ENCODE measurements at regions not wholly inside any gene's neighbourhood (a gene's known extent, or its start where the extent isn't known, plus 50 kb on each side); places are given as distances from the start of the nearest gene placed in this dataset.
"Not testable (repeated sequence)": the region's sequence is repeated elsewhere in the genome, so short reads cannot be mapped to it uniquely, and the experiment has no call there.

- DNase-seq, result no peak
Observed at GRCh38 chr10:78419481-78420265, 386.0 kb downstream of the RPS24 start.

GRCh38 chr10:78420946-78421735, 387.5 kb downstream of the RPS24 start:
- DNase-seq, result no peak

- DNase-seq, result not testable (repeated sequence)
Observed at GRCh38 chr10:78424050-78424449, 390.4 kb downstream of the RPS24 start.

GRCh38 chr10:78424723-78425122, 391.1 kb downstream of the RPS24 start:
- DNase-seq, result no peak

GRCh38 chr10:78426181-78426580, 392.5 kb downstream of the RPS24 start:
- DNase-seq, result no peak

- no peak for DNase-seq
Observed at GRCh38 chr10:78427497-78428031, 393.9 kb downstream of the RPS24 start.

- DNase-seq, result no peak
Observed at GRCh38 chr10:78428579-78428978, 394.9 kb downstream of the RPS24 start.

GRCh38 chr10:78429984-78430383, 396.3 kb downstream of the RPS24 start:
- DNase-seq, result no peak

- DNase-seq, result peak; percentile 58
Observed at GRCh38 chr10:78432583-78432982, 398.9 kb downstream of the RPS24 start.

GRCh38 chr10:78433076-78433595, 399.5 kb downstream of the RPS24 start:
- DNase-seq, result no peak

GRCh38 chr10:78433766-78434535, 400.3 kb downstream of the RPS24 start:
- no peak for DNase-seq

- DNase-seq, result no peak
Observed at GRCh38 chr10:78434886-78435285, 401.2 kb downstream of the RPS24 start.

- DNase-seq, result no peak
Observed at GRCh38 chr10:78435484-78436221, 402.0 kb downstream of the RPS24 start.

- no peak for DNase-seq
Observed at GRCh38 chr10:78436222-78436573, 402.5 kb downstream of the RPS24 start.

GRCh38 chr10:78436706-78437406, 403.2 kb downstream of the RPS24 start:
- DNase-seq, result peak; percentile 61

GRCh38 chr10:78437407-78437768, 403.7 kb downstream of the RPS24 start:
- no peak for DNase-seq

GRCh38 chr10:78437998-78438906, 404.6 kb downstream of the RPS24 start:
- DNase-seq, result no peak

- no peak for DNase-seq
Observed at GRCh38 chr10:78438907-78439809, 405.5 kb downstream of the RPS24 start.

- no peak for DNase-seq
Observed at GRCh38 chr10:78441010-78441409, 407.3 kb downstream of the RPS24 start.

All from right hindlimb (tissue), 1 donor.